Peyer's patch (tissue), 4 donors: ENCODE measurements at regions not wholly inside any gene's neighbourhood (a gene's known extent, or its start where the extent isn't known, plus 50 kb on each side); places are given as distances from the start of the nearest gene placed in this dataset.

Experiments
- CTCF ChIP-seq, 6 experiments: fragments of 450-650 bp in 4 of 6; fragments of 200-600 bp in 2 of 6; sonication (generic) in 1 of 6; IDR thresholded peaks; one replicate each; pipeline ENCODE4 v1.5.1; 2017 to 2019; ENCODE audit warnings: antibody characterized with exemption in 6 of 6, mild to moderate bottlenecking in 3 of 6, moderate library complexity in 1 of 6
- POLR2A ChIP-seq, 2 donors: fragments of 450-650 bp; IDR thresholded peaks; one replicate each; pipeline ENCODE4 v1.5.1; 2017; ENCODE audit warnings: antibody characterized with exemption in 2 of 2, mild to moderate bottlenecking in 2 of 2, moderate library complexity in 2 of 2

- TF ChIP-seq CTCF (IDR thresholded peaks at IDR 0.05), result no peak
- TF ChIP-seq POLR2A (IDR thresholded peaks at IDR 0.05), result no peak
These were observed 135.9 kb downstream of the GADD45G start for GRCh38 chr9:89740722-89741121.
